RWPE2 (cell line): ENCODE measurements at regions not wholly inside any gene's neighbourhood (a gene's known extent, or its start where the extent isn't known, plus 50 kb on each side); places are given as distances from the start of the nearest gene placed in this dataset.

Experiments used
- ATAC-seq: fragments of 200-7000 bp; cut with Tn5 transposase; 3 replicates; pipeline ENCODE4 v1.9.1; 2021; ENCODE audit warnings: low read depth
- DNase-seq: peaks from one replicate; pipeline ENCODE4 v3.0.0-alpha.2; 2020; ENCODE audit warnings: low spot score
- H3K27ac ChIP-seq: fragments of 450-650 bp; 2 replicates; pipeline ENCODE4 v1.5.1; 2017; ENCODE audit warnings: mild to moderate bottlenecking; ENCODE audit not compliant: poor library complexity, severe bottlenecking
- H3K27me3 ChIP-seq: fragments of 250-450 bp; sonication (Bioruptor Pico); 2 replicates; pipeline ENCODE4 v1.5.1; 2021; ENCODE audit warnings: mild to moderate bottlenecking, moderate library complexity; ENCODE audit not compliant: insufficient read depth, poor library complexity, severe bottlenecking
- H3K36me3 ChIP-seq: fragments of 250-450 bp; sonication (Bioruptor Pico); 2 replicates; pipeline ENCODE4 v1.5.1; 2020; ENCODE audit warnings: low read depth, mild to moderate bottlenecking, moderate library complexity
- H3K4me1 ChIP-seq: fragments of 250-450 bp; sonication (Bioruptor Pico); 2 replicates; pipeline ENCODE4 v1.5.1; 2021; ENCODE audit warnings: mild to moderate bottlenecking, moderate library complexity; ENCODE audit not compliant: insufficient read depth, poor library complexity, severe bottlenecking
- H3K4me3 ChIP-seq: fragments of 250-450 bp; sonication (Bioruptor Pico); 2 replicates; pipeline ENCODE4 v1.5.1; 2021; ENCODE audit warnings: mild to moderate bottlenecking, moderate library complexity; ENCODE audit not compliant: severe bottlenecking
- H3K9me3 ChIP-seq: fragments of 250-450 bp; sonication (Bioruptor Pico); 2 replicates; pipeline ENCODE4 v1.5.1; 2021; ENCODE audit warnings: mild to moderate bottlenecking, moderate library complexity; ENCODE audit not compliant: severe bottlenecking
- TF ChIP-seq, protein P1 (sequence below): fragments of 450-650 bp; IDR thresholded peaks from one replicate; pipeline ENCODE4 v1.5.1; 2017; ENCODE audit warnings: mild to moderate bottlenecking, moderate library complexity; ENCODE audit not compliant: poor library complexity, severe bottlenecking

DNA sequence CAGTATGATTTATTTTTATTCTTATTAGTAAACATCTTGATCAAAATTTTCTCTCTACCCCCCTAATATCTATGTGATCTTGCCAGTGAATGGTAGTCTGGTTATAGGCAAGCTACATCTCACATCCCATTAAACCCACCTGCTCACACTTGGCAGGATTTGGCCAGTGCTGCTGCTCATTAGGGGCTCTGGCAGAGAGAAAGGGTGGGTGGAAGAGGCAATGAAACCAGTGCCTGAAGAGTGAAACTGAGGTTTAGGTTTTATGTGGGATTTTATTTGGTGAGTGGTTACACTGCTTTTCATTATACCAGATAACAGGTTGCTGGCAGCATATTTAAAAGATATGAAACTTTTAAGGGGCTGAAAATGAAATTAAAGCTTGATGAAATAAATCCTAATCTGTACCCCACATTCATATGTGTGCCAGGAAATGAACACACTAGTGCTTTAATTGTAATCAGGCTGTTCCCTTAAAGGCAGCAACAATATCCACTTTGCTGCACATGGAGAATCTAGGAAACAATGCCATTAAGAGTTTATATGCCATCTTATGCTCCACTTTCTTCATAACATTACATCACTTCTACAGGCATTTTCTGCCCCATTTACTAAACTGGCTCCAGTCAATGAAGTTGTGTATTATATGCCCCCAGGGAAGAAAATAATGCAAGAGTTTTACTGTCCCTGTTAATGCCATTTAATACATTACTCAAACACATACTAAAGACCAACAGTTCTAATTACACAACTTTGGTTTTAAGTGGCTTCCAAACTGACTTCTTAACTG is 688.7 kb downstream of the MECOM start:
- H3K36me3 ChIP-seq: no peaks in the 10 kb centered on the region
- no peak for ATAC-seq
- no peak overlapping the region for H3K27ac ChIP-seq
- H3K4me1 ChIP-seq: no peaks in the 10 kb centered on the region
- no peaks in the 10 kb centered on the region for H3K9me3 ChIP-seq
- no peak for DNase-seq
- no peaks in the 10 kb centered on the region for H3K27me3 ChIP-seq
- TF ChIP-seq, protein P1, sequence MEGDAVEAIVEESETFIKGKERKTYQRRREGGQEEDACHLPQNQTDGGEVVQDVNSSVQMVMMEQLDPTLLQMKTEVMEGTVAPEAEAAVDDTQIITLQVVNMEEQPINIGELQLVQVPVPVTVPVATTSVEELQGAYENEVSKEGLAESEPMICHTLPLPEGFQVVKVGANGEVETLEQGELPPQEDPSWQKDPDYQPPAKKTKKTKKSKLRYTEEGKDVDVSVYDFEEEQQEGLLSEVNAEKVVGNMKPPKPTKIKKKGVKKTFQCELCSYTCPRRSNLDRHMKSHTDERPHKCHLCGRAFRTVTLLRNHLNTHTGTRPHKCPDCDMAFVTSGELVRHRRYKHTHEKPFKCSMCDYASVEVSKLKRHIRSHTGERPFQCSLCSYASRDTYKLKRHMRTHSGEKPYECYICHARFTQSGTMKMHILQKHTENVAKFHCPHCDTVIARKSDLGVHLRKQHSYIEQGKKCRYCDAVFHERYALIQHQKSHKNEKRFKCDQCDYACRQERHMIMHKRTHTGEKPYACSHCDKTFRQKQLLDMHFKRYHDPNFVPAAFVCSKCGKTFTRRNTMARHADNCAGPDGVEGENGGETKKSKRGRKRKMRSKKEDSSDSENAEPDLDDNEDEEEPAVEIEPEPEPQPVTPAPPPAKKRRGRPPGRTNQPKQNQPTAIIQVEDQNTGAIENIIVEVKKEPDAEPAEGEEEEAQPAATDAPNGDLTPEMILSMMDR: no peak
- no peak overlapping the region for H3K4me3 ChIP-seq

DNA sequence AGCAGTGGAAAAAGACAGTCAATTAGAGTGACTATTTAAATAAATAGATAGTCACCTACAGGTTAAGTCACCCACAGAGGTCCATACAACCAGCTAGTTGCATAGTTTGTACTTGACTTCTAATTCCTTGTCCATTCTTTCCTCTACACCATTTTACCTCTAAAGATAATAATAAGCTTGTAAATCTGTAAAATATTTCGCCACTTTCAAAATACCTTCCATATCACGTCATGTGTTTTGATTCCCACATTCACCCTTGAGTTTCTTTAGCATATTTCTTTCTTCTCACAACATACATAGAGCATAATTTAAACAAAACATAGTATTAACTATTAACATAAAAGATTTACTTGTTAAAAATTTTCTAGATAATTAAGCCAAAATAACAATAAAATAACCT is 689.6 kb downstream of the MECOM start:
- DNase-seq: no peak
- H3K36me3 ChIP-seq: no peaks in the 10 kb centered on the region
- no peak overlapping the region for H3K27ac ChIP-seq
- ATAC-seq: no peak
- no peaks in the 10 kb centered on the region for H3K27me3 ChIP-seq
- no peak overlapping the region for H3K4me3 ChIP-seq
- H3K9me3 ChIP-seq: no peaks in the 10 kb centered on the region
- no peaks in the 10 kb centered on the region for H3K4me1 ChIP-seq
- TF ChIP-seq, protein P1: no peak

DNA sequence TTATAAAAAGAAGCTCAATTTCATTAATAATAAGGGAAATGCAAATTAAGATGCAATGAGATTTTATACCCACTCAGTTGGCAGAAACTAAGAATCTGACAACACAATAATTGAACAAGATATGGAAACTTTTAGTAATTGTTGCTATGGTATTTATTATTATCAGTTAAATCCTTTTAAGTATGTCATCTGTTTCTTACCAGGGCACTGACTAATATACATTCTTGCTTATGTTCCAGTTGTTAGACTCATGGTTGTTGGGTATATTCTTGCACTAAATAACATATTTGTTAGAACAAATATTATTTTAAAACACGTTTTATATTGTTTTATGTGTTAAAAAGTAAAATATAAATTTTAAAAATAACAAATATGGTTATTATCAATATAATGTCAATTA is 690.3 kb downstream of the MECOM start:
- H3K27me3 ChIP-seq: no peaks in the 10 kb centered on the region
- H3K27ac ChIP-seq: no peak overlapping the region
- H3K4me3 ChIP-seq: no peak overlapping the region
- DNase-seq: no peak
- H3K9me3 ChIP-seq: no peaks in the 10 kb centered on the region
- H3K4me1 ChIP-seq: no peaks in the 10 kb centered on the region
- TF ChIP-seq, protein P1: no peak
- H3K36me3 ChIP-seq: no peaks in the 10 kb centered on the region
- ATAC-seq: no peak

DNA sequence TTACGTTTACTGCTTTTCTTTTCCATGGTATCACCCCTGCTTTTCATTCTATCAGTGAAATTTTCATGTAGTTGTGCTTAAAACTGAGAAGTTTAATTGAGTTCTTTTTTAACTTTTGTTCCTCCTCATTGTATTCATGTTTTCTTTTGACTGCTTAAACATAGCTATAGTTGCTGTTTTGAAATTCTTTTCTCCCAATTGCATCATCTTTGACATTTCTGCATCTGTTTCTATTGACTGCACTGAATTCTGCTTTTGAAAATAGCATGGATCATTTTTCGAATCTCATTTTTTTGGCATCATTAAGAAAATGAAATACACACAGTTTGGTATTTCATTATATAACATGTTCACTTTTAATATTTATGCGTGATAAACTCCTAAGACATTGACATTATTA is 694.9 kb downstream of the MECOM start:
- TF ChIP-seq, protein P1: no peak
- Histone ChIP-seq H3K4me3 (no peak overlapping the region), H3K27ac (no peak overlapping the region), H3K36me3 (no peaks in the 10 kb centered on the region), H3K9me3 (no peaks in the 10 kb centered on the region), H3K27me3 (no peaks in the 10 kb centered on the region), H3K4me1 (no peaks in the 10 kb centered on the region)
- no peak for ATAC-seq
- DNase-seq: no peak

DNA sequence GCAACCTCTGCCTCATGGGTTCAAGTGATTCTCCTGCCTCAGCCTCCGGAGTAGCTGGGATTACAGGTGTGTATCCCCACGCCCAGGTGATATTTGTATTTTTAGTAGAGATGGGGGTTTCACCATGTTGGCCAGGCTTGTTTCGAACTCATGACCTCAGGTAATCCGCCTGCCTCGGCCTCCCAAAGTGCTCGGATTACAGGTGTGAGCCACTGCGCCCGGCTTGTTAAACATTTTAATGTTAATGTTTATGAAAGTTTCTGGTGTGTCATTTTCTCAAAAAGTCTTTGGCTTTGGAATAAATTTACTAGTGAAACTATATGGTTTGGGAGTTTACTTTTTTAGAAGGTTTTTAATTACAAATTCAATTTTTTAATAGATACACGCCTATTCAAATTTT is 698.8 kb downstream of the MECOM start:
- Histone ChIP-seq H3K36me3 (no peaks in the 10 kb centered on the region), H3K4me1 (no peaks in the 10 kb centered on the region), H3K4me3 (no peak overlapping the region), H3K9me3 (no peaks in the 10 kb centered on the region), H3K27ac (no peak overlapping the region), H3K27me3 (no peaks in the 10 kb centered on the region)
- TF ChIP-seq, protein P1: no peak
- ATAC-seq: no peak
- no peak for DNase-seq
